ENCODE measurements at regions not wholly inside any gene's neighbourhood (a gene's known extent, or its start where the extent isn't known, plus 50 kb on each side); places are given as distances from the start of the nearest gene placed in this dataset.

DNA sequence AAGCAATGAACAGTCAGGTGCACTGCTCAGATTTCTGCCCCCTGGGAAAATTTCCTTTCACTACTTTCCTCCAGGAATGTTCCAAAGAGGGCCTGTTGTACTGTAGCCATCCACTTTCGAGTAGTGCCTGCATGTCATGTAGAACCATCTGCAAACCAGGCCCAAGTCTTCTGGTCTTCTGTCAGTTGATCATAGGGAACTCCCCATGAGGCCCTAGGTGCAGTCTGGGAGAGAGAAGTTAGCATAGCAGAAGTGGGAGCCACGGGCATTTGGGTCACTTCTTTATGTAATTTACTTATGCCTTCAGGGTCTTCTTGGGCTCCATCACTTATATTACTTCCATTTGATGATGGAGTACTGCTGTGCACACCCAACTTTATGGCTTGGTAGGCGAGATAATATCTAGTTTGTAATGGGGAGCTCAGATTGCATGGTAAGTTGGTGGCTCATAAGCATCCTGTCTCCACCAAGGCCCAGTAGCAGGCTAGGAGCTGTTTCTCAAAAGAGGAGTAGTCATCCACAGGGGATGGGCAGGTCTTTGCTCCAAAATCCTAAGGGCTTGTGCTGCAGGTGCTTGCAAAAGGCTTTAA is 151.4 kb downstream of the NFKBIZ start:
- TF ChIP-seq, protein P1, sequence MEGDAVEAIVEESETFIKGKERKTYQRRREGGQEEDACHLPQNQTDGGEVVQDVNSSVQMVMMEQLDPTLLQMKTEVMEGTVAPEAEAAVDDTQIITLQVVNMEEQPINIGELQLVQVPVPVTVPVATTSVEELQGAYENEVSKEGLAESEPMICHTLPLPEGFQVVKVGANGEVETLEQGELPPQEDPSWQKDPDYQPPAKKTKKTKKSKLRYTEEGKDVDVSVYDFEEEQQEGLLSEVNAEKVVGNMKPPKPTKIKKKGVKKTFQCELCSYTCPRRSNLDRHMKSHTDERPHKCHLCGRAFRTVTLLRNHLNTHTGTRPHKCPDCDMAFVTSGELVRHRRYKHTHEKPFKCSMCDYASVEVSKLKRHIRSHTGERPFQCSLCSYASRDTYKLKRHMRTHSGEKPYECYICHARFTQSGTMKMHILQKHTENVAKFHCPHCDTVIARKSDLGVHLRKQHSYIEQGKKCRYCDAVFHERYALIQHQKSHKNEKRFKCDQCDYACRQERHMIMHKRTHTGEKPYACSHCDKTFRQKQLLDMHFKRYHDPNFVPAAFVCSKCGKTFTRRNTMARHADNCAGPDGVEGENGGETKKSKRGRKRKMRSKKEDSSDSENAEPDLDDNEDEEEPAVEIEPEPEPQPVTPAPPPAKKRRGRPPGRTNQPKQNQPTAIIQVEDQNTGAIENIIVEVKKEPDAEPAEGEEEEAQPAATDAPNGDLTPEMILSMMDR (conservative IDR thresholded peaks at IDR 0.05; ENCODE audit: low read length) = no peak
- no peak for TF ChIP-seq EZH2phosphoT487 (IDR thresholded peaks at IDR 0.05; ENCODE audit: borderline replicate concordance, low read depth, low read length)
